PC-3 (cell line): ENCODE measurements at regions not wholly inside any gene's neighbourhood (a gene's known extent, or its start where the extent isn't known, plus 50 kb on each side); places are given as distances from the start of the nearest gene placed in this dataset.

Source experiments
- CTCF ChIP-seq: fragments of 300-600 bp; sonication (generic); conservative IDR thresholded peaks from 2 replicates; pipeline ENCODE4 v1.5.1; 2017; ENCODE audit warnings: antibody characterized with exemption, low read depth, mild to moderate bottlenecking, low read length
- EZH2 ChIP-seq: fragments of 300-600 bp; sonication (generic); IDR thresholded peaks from one replicate; pipeline ENCODE4 v1.6.1; 2017; ENCODE audit warnings: antibody characterized with exemption, mild to moderate bottlenecking, low read length; ENCODE audit not compliant: unreplicated experiment

DNA sequence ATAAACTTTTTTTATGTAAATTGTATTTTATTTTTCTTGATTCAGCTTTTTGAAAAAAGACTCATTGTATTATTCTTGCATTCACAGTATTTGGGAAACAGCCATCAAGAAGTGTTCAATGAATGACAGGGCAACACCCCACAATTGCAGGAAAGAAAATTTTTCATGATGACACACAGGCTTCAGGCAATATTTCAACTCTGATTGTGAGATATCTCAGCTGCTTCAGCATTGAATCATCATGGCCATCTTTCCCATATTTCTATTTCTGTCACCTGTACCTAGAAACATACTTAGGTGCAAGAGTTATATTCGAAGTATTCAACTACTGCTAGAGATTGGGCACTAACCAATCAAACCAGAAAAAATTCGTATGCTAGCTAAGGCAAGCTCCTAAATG is 446.0 kb downstream of the ISL1 start:
- no peak for TF ChIP-seq CTCF
- no peak for TF ChIP-seq EZH2
